ENCODE measurements at regions not wholly inside any gene's neighbourhood (a gene's known extent, or its start where the extent isn't known, plus 50 kb on each side); places are given as distances from the start of the nearest gene placed in this dataset.

DNA sequence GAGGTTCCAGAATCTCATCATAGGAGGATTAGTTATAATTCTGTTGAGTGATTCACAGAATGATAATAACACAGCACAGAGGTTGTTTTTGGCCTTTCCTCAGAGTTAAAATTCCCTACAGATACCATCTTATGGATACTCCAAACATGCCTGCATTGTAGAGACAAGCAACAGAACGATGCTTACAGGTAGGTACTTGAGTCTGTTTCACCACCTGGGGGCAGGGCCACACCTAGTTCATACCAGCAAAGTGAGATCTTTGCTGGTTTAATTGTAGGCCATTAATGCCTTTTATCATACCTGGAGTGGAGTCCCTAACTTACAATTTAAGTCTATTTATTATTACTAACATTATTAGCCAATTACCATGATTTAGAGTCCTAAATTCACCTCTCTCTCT is 416.5 kb upstream of the TLE4 start:
- no peak for DNase-seq (ENCODE audit: low spot score)

DNA sequence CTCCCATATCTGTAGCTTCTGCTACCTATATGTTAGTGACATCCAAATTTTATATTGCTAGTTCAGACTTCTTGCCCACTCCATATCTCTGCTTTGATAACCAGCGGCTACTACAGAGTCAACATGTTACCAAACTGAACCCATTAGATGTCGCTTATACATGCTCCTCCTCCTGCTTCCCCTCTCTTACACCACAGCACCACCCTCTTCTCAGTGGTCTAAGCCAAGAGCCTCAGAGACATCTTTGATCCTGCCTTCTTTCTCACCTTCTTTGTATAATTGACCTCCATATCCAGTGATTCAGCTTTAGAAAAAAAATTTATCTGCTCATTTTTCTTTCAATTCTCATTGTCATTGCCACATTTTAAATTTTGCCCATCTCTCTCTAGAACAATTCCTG is 408.2 kb upstream of the TLE4 start:
- no peak for DNase-seq (ENCODE audit: low spot score)

DNA sequence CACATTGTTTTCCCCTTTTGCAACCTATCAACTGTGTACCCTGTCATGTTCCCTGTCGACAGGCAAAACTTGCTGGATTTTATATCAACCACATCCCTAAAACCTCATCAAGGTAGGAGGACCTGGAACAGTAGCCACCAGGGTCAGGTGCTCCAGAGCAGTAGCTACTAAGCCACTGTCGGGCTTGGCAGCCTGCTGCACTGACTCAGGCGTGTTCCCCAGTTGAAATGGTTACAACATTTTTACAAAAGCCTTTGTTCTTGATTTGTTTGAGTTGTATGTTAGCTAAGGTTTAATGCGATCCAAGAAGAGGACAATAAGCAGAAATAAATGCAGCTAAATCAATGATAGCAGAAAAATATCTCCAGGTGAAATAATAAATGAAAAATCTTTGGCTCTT is 407.4 kb upstream of the TLE4 start:
- no peak for DNase-seq (ENCODE audit: low spot score)

DNA sequence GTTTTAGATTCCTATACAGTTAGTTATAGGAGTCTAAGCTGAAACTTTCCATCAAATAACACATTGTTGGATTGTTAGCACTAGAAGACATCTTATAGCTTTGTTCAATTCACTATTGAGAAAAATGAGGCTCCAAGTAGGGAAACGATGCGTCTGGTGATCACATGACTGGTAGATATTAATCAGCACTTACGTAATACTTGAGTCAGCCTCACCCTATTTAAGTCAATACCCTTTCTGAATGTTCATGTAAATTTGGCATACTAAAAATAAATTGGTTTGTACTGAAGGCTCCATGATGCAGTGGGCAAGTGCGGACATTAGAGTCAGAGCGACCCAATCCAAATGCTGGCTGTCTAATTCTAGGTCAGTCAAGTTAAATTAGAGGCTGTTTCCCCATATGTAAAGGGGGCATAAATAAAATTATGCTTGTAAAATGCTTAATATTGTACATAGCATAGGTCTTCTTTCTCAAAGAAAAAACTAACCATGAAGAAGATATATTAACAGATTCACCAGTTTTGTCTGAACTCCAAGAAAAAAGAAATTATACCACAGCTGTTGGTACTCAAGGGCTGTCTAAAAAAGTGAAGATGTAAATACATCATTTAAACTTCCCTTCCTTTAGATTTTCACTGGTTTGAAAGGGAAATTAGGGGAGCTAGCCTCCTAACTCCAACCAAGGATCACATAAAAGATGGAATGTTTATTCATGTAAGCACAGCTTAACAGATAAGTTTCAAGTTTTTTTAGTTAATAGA is 406.6 kb upstream of the TLE4 start:
- DNase-seq (ENCODE audit: low spot score), result no peak

DNA sequence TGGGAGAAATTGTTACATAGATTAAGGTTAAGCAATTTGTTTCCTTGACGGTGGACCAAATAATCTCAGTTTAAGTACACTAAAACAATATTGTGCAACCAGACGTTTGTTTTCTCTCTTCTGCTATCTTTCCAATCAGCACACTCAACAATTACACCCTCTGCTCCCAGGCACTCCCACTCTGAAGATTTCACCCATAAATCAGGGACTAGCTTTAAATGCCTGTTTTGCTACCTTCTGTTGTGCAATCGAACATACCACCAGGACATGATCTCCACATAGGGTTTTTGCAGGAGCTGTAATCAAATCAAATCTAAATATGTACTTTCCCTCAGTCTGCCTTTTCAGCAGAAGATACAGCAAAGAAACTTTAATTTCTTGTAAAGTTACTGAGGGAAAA is 405.8 kb upstream of the TLE4 start:
- no peak for DNase-seq (ENCODE audit: low spot score)

DNA sequence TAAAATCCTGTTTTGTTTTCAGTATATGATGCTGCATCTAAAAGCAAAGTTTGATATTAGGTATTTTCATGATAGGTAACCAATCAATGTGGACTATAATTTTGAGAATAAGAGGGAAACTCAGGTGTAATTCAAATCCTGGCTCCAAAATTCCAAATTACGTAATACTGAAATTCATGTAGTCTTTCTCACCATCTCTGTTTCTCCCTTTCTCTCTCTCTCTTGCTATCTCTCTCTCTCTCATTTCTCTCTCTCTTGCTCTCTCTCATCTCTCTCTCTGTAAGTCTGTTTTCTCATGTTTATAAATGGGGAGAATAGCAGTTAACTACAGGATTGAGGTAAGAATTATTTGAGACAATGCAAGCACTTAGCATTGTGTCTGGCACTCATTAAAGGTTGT is 401.1 kb upstream of the TLE4 start:
- DNase-seq (ENCODE audit: low spot score), result no peak

DNA sequence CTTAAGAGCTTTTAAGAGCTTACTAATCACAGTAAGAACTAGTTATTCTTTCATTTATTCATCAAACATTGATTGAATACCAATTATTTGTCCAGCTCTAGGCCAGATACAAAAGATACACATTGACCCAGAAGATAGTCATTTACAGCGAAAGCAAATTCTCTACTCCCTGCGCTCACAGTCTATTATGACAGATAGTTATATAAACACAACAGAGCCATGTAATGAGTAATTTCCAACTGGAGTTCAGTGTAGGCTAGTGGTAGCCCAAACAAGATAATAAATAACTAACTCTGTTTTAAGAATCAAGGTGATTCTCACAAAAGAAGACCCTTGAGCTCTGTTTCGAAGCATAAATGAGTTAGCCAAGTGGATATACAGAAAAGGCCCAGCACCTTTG is 397.8 kb upstream of the TLE4 start:
- DNase-seq (ENCODE audit: low spot score), result no peak

DNA sequence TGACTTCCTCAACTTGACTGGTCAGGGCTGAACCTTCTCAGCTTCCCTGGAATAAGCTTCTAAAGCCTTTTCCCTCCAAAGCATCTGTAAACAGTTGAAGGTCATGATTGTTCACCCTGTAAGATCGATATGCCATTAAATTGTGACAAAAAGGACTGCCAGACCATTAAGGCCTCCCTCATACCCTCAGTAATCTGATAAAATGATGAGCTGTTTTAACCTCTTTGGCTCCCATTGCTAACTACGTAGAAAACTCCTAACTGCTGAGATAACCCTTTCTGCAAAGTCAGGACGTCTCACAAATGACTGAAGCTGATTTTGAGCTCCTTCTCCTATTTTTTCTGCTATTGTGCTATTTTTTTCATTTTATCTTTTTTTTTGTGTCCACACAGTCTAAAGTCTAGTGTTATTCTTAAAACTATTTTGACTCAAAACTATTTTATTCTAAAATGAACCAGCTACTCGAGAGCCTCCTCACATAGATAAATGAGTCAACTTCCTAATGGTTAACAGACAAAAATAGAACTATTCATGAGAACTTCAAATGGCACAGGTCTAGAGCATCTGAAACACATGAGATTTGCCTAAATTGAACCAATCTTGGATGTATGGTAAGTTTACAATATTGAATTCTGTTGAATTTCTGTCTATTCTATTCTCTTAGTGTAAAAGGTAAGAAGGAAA is 395.6 kb upstream of the TLE4 start:
- no peak for DNase-seq (ENCODE audit: low spot score)

DNA sequence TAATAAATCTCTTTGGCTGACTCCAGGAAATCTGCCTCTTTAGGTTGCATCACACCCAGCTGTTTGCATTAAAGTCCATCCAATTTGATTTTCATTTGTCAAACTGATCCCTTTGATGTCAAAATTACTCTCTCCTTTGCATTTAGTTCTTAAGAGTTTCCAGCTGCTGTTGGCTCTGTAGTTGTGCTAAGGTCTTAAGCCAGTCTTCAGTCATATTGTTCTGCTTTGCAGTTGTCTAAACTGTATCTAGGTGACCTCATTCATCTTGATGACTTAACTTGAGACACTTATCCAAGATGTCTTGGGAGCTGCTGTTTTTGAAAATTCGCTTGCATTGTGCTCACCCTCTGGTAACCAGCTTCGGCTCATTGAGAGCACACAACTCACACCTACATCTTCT is 386.9 kb upstream of the TLE4 start:
- DNase-seq (ENCODE audit: low spot score), result no peak

DNA sequence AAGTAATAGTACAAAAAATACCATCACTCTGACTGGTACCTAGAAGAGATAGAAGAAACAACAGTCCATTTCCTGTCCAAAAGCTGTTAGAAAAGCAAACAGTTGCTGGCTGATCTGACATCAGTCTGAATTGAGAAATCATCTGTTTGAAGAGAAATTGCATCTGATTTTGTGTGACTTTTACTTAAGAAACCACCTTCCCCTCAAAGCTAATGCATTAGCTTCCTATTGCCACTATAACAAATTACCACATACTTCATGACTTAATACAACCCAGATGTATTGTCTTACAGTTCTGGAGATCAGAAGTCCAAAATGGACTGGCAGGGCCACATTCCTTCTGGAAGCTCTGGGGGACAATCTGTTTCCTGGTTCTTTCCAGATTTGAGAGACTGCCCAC is 385.9 kb upstream of the TLE4 start:
- no peak for DNase-seq (ENCODE audit: low spot score)

DNA sequence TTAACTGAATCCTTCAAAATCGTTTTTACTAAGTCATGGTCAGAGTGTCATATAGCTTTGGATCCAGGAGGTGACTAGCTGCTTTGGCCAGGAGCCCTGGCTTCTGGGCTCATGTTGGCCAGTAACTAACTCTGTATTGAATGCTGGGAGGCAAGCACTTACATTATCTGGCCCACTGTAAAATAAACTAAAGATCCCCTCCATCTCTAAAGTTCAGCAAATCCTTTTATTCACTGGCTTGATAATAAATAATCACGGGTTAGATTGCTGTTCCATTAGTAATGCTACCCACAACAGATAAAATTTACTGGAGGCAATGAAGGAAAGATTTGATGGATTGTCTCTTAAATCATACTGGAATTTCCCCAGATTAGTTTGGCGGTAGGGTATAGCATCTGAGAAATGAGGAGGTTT is 382.2 kb upstream of the TLE4 start:
- DNase-seq (ENCODE audit: low spot score), result no peak

DNA sequence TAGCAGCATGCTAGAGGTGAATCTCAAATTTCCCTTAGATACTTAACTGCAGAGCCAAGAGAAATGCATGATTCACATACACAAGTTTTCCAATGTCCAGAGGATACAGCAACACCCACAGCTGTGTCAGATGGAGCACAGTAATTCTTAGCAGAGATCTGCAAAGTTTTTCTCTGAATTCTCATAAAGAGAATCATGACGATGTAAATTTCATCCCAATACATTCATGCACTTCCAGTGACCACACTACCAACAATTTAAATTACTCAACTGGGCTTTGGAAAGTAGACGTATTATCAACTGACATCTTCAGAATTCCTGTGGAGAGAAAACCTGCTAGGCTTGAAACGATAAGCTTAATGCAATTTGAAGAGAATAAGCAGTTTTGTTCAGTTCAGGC is 378.8 kb upstream of the TLE4 start:
- no peak for DNase-seq (ENCODE audit: low spot score)

DNA sequence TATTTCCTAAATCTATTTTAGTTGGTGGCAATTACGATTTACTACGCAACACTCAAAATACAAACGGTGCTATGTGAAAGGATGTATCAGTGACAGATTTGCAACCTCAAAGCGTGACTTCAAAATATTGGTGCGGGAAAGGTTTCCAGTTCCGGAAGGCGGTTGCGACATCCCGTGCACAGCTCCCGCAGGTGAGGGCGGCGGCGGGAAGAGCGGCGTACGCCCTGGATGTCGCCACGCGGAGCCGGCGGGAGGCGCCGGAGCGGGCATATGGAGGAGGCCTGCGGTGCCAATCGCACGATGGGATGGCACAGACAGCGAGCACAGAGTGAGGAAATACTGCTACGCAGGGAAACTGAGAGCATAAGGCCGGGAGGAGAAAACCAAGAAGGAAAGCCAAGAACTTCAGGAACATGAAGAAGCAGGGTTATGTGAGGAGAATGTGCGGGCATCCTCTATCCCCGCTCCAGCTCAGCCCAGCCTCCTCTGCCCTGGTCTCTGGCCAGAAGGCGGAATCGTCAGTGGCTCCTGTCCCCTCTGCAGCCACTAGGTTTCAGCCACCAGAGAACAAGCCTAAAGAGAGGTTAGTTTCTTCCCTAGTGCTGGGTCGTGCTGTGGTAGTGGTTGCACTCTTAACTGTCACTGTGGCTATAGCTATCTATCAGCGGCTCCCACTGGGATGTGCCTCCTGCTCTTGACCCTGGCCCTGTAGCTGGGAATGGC is 378.1 kb upstream of the TLE4 start:
- DNase-seq (ENCODE audit: low spot score), result no peak

DNA sequence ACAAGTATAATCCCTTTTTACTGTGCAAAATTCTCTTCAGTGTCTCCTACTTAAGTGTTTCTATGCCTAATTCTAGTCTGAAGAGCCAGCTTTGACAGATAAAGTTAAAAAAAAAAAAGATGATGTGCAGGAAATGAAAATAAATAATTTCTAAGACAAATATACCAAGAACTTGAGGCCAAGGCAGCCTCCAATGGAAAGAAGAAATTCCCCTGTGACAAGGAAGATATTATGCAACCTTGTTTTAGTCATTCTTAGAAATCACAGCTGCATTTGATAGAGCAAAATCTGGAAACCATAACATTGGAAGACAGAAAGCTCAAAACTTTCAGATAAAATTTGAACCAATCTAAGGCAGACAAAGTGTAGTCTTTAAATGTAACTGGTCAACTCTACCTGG is 375.9 kb upstream of the TLE4 start:
- no peak for DNase-seq (ENCODE audit: low spot score)

DNA sequence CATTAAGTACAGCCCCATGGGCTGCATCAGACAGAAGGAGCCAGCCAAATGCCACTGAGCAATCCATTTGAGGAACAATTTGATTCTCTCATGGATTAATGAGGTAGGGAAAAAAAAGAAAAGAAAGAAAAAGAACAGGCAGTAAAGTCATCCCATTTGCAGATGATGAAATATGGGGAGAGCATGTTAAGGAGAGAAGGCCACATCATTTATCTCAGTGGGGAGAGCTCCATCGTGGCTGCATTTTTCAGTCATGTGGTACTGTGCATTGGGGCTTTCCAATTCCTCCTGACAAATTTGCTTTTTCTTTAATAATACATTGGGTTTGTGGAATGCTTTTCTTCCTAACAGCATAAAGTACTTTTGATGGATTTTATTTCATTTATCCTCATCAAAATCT is 375.2 kb upstream of the TLE4 start:
- DNase-seq (ENCODE audit: low spot score), result no peak

DNA sequence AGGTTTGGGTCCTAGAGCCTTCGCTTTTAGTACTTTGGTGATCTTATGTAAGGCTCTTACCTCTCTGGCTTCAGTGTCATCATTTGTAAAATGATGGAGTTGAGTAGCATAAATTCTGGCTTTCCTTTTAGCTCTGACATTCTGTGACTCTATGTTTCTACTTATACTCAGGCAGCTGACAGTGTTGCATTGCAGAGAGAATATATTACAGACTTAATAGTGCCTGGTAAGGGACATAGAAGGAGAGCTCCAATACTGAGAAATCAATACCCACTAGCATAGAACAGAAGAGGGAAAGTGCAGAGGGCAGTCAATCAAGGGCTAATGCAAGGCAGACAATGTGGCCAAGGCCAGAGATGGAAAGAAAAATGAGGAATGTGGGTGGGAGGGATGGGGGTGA is 371.4 kb upstream of the TLE4 start:
- no peak for DNase-seq (ENCODE audit: low spot score)

DNA sequence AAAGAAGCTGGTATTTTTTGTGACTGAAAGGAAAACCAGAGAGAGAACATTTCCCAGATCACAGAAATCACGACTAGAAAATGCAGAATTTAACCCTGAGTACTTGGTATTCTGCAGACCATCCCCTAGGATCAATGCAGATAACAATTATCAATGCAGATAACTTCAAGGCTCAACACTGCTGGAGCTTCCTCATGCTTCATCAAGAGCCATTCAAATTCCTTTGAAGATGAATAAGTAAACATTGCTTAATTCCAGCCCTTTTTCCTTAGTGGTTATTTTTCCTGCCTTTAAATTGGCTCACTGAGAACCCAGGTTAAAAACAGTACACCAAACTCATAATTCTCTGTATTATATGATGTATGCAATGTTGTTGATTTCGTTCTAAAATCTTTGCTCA is 370.1 kb upstream of the TLE4 start:
- no peak for DNase-seq (ENCODE audit: low spot score)

DNA sequence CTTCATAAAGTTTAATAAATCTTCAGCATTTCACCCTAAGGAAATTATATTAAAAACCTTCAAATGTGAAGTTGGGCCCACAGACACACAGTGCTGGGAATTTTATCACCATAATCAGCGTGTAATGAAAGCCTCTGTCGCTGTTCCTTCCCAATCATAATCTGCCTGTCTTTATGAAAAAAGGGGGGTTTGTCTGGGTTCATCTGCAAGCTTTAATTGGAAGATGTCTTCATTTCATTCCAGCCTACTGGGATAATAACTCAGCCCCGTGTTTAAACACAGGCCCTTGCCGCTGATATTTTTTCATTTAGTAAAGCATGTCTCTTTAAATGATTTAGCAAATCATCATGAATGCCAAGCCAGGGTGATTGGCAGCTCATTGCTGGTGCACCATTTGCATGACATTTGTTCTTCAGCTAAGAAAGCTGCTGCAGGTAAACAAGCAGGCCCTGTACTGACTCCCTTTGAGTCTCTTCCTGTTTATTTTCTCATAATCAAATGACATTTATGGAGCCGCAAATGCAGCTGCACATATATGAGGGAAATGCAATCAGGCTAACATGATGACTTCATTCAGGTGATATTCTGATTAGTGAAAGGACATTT is 362.9 kb upstream of the TLE4 start:
- no peak for DNase-seq (ENCODE audit: low spot score)

DNA sequence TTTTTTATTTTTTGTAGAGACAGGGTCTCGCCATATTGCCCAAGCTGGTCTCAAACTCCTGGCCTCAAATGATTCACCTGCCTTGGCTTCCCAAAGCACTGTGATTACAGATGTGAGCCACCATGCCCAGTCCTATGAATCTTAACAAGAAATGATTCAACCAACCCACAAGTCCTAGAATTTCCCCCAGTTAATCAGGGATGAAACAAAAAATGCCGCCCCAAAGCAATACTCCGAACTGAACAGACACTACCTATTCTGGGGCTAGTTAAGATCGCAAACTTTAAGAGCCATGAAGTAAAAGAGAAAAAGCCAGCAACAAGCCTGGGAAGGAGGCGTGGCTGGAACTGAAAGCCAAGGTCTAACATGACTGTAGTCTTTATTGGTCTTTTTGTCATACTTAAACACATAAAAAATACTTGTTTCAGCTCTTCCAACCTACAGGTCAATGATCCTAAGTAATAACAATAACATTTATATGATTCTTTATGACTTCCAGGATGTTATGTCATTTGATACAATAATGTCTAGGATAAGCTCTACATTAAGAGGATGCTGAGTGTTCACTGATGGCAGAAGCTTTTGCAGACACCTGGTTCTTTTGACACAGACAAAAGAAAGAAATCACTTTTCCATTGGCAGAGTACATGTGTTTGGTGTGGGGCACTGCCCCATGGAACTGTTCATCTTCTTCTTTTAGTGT is 361.1 kb upstream of the TLE4 start:
- DNase-seq (ENCODE audit: low spot score), result no peak

DNA sequence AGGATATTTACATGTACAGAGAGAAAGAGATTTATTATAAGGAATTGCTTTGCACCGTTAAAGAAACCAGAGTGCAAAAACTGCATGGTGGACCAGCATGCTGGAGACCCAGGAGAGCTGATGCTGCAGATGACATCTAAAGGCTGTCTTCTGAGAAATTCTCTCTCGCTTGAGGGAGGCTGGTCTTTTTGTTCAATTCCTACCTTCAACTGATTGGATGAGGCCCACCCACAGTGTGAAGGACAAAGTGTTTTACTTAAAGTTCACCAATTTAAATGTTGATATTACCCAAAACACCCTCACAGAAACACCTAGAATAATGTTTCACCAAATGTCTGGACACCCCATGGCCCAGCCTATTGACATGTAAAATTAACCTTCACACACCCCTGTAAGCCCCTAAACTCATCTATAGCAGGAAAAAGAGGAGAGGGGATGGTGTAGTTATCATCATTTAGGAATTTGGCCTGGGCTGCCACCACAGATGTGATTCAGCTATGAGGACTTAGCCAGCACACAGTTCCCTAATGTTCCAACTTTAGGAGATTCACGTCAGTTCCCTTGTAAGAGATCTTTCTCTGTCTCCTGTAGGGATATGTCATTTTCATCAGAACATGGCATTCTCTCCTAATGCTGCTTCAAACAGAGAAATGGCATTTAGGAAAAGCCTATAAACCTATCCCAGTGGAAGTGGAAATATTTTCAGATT is 358.2 kb upstream of the TLE4 start:
- no peak for DNase-seq (ENCODE audit: low spot score)

DNA sequence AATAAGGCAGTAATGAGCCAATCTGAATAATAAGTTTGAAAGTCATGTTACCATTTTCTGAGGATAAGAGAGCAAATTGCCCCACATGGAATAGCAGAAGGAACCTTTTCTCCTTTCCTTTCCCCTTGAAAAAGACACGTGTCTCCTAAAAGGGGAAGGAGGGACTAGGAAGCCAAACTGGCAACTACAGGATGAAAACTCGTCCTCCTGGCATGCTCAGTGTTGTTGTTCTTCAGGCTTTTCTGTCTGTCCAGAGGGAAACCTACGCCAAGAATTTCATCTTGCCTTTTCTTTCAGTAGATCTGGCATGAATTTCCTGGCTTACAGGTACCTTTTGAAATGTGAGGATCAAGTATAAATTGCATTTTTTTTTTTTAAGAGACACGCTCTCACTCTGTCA is 355.9 kb upstream of the TLE4 start:
- DNase-seq (ENCODE audit: low spot score), result no peak

DNA sequence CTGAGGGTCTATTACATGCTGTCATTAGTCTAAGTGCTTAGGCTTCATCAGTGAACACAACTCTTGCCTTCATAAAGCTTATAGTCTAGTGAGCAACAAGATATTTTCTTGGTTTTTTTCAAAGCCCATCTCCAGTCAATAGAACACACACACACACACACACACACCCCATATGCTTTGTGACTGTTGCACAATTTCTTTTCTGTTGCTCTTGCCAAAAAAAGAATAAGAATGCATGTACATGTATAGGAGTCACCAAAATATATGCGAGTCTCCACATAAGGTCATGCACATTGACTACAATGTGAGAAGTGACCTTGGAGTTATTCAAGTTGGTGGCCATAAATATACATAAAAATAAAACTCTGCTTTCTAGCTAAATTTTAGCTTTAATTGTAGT is 351.5 kb upstream of the TLE4 start:
- no peak for DNase-seq (ENCODE audit: low spot score)

Measured in hematopoietic multipotent progenitor cell treated with erythropoietin and hydrocortisone succinate and interleukin-3 and kit ligand, for 17 days (in vitro differentiated cells).